ENCODE measurements at regions not wholly inside any gene's neighbourhood (a gene's known extent, or its start where the extent isn't known, plus 50 kb on each side); places are given as distances from the start of the nearest gene placed in this dataset.

GRCh38 chr18:39441648-39442047, 1876.0 kb upstream of the CELF4 start:
- DNase-seq (ENCODE audit: low spot score), result no peak

- no peak for DNase-seq (ENCODE audit: low spot score)
Measured at GRCh38 chr18:39435996-39436395, 1870.4 kb upstream of the CELF4 start.

GRCh38 chr18:39435209-39435608, 1869.6 kb upstream of the CELF4 start:
- no peak for DNase-seq (ENCODE audit: low spot score)

- DNase-seq (ENCODE audit: low spot score), result peak; percentile 42
Measured at GRCh38 chr18:39434223-39434920, 1868.8 kb upstream of the CELF4 start.

GRCh38 chr18:39425172-39425850, 1859.7 kb upstream of the CELF4 start:
- no peak for DNase-seq (ENCODE audit: low spot score)

GRCh38 chr18:39424261-39424660, 1858.7 kb upstream of the CELF4 start:
- DNase-seq (ENCODE audit: low spot score), result no peak

- no peak for DNase-seq (ENCODE audit: low spot score)
Measured at GRCh38 chr18:39421276-39421675, 1855.7 kb upstream of the CELF4 start.

- DNase-seq (ENCODE audit: low spot score), result no peak
Measured at GRCh38 chr18:39419315-39419714, 1853.7 kb upstream of the CELF4 start.

- no peak for DNase-seq (ENCODE audit: low spot score)
Measured at GRCh38 chr18:39415471-39415870, 1849.9 kb upstream of the CELF4 start.

- peak; percentile 21 for DNase-seq (ENCODE audit: low spot score)
Measured at GRCh38 chr18:39414009-39414700, 1848.6 kb upstream of the CELF4 start.

GRCh38 chr18:39406941-39407340, 1841.3 kb upstream of the CELF4 start:
- DNase-seq (ENCODE audit: low spot score), result no peak

- no peak for DNase-seq (ENCODE audit: low spot score)
Measured at GRCh38 chr18:39403121-39403520, 1837.5 kb upstream of the CELF4 start.

- no peak for DNase-seq (ENCODE audit: low spot score)
Measured at GRCh38 chr18:39399662-39400061, 1834.1 kb upstream of the CELF4 start.

- DNase-seq (ENCODE audit: low spot score), result no peak
Measured at GRCh38 chr18:39396168-39396567, 1830.6 kb upstream of the CELF4 start.

- DNase-seq (ENCODE audit: low spot score), result no peak
Measured at GRCh38 chr18:39389800-39390379, 1824.3 kb upstream of the CELF4 start.

GRCh38 chr18:39380866-39381265, 1815.3 kb upstream of the CELF4 start:
- no peak for DNase-seq (ENCODE audit: low spot score)

- DNase-seq (ENCODE audit: low spot score), result no peak
Measured at GRCh38 chr18:39380186-39380725, 1814.7 kb upstream of the CELF4 start.

- DNase-seq (ENCODE audit: low spot score), result no peak
Measured at GRCh38 chr18:39375066-39375465, 1809.5 kb upstream of the CELF4 start.

GRCh38 chr18:39371996-39372395, 1806.4 kb upstream of the CELF4 start:
- no peak for DNase-seq (ENCODE audit: low spot score)

GRCh38 chr18:39366656-39367055, 1801.1 kb upstream of the CELF4 start:
- no peak for DNase-seq (ENCODE audit: low spot score)

GRCh38 chr18:39365836-39366485, 1800.4 kb upstream of the CELF4 start:
- DNase-seq (ENCODE audit: low spot score), result no peak

GRCh38 chr18:39360072-39360471, 1794.5 kb upstream of the CELF4 start:
- no peak for DNase-seq (ENCODE audit: low spot score)

Measured in AG08395 (cell line).